ENCODE measurements at regions not wholly inside any gene's neighbourhood (a gene's known extent, or its start where the extent isn't known, plus 50 kb on each side); places are given as distances from the start of the nearest gene placed in this dataset.

DNA sequence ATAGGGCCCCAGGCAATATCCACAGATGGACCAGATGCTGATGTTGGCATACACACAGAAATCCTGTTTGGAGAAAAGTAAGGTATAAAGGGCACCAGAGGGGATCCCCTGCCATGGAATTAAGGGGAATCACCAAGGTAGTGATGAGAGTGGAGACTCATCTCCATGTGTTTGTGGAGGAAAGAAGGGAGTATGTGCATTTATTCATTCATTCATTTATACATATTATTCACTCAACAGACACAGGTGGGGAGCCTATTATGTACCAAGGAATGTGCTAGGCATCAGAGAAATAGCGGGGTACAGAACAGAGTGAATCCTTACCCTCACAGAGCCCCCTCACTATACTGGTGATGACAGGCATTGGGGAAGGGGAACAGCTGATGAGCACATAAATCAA, 116.8 kb upstream of the IL12B start:
- Histone ChIP-seq H3K9me3 (ENCODE audit: low read depth, low read length) (no peaks in the 10 kb centered on the region), H3K4me2 (ENCODE audit: insufficient read depth, low read length) (no peak overlapping the region), H3K79me2 (ENCODE audit: insufficient read depth, low read length) (no peaks in the 10 kb centered on the region), H3K4me1 (ENCODE audit: insufficient read depth, low read length) (peaks cover 16% of the 10 kb centered on the region), H2AFZ (ENCODE audit: low read length) (no peak overlapping the region), H4K20me1 (ENCODE audit: insufficient read depth, low read length) (no peaks in the 10 kb centered on the region), H3K36me3 (ENCODE audit: insufficient read depth, low read length) (no peaks in the 10 kb centered on the region), H3K27ac (ENCODE audit: low read depth, low read length) (no peak overlapping the region), H3K27me3 (ENCODE audit: insufficient read depth, low read length) (no peaks in the 10 kb centered on the region), H3K4me3 (ENCODE audit: insufficient read depth, low read length) (no peak overlapping the region)
- DNase-seq (ENCODE audit: insufficient read length, low spot score, missing footprints), result no peak
- TF ChIP-seq, protein P1, sequence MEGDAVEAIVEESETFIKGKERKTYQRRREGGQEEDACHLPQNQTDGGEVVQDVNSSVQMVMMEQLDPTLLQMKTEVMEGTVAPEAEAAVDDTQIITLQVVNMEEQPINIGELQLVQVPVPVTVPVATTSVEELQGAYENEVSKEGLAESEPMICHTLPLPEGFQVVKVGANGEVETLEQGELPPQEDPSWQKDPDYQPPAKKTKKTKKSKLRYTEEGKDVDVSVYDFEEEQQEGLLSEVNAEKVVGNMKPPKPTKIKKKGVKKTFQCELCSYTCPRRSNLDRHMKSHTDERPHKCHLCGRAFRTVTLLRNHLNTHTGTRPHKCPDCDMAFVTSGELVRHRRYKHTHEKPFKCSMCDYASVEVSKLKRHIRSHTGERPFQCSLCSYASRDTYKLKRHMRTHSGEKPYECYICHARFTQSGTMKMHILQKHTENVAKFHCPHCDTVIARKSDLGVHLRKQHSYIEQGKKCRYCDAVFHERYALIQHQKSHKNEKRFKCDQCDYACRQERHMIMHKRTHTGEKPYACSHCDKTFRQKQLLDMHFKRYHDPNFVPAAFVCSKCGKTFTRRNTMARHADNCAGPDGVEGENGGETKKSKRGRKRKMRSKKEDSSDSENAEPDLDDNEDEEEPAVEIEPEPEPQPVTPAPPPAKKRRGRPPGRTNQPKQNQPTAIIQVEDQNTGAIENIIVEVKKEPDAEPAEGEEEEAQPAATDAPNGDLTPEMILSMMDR (IDR thresholded peaks at IDR 0.05; ENCODE audit: extremely low read depth, low read depth, low read length), result no peak

DNA sequence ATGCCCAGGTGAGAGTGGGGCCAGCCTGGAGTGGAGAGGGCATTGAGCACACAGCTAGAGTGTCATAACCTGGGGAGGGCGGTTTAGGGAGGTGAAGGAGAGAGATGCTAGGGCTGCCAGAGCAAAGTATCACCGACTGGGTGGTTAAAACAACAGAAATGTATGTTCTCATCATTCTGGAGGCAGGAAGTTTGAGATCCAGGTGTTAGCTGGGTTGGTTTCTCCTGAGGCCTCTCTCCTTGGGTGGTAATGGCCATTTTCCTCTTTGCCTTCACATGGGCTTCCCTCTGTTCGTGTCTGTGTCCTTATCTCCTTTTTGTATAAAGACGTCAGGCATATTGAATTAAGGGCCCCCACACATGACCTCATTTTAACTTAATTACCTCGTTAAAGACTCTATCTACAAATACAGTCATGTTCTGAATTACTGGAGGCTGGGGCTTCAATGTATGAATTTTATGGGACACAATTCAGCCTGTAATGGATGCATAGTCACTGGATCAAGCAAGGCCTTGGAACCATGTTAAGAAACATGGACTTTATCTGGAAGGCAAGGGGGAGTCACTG, 118.6 kb upstream of the IL12B start:
- Histone ChIP-seq H4K20me1 (ENCODE audit: insufficient read depth, low read length) (no peaks in the 10 kb centered on the region), H3K4me3 (ENCODE audit: insufficient read depth, low read length) (no peak overlapping the region), H3K9me3 (ENCODE audit: low read depth, low read length) (no peaks in the 10 kb centered on the region), H3K4me2 (ENCODE audit: insufficient read depth, low read length) (no peak overlapping the region), H3K27me3 (ENCODE audit: insufficient read depth, low read length) (peaks cover 3% of the 10 kb centered on the region), H2AFZ (ENCODE audit: low read length) (no peak overlapping the region), H3K36me3 (ENCODE audit: insufficient read depth, low read length) (no peaks in the 10 kb centered on the region), H3K79me2 (ENCODE audit: insufficient read depth, low read length) (no peaks in the 10 kb centered on the region), H3K27ac (ENCODE audit: low read depth, low read length) (no peak overlapping the region), H3K4me1 (ENCODE audit: insufficient read depth, low read length) (peaks cover 16% of the 10 kb centered on the region)
- TF ChIP-seq, protein P1 (IDR thresholded peaks at IDR 0.05; ENCODE audit: extremely low read depth, low read depth, low read length), result no peak
- DNase-seq (ENCODE audit: insufficient read length, low spot score, missing footprints), result no peak

DNA sequence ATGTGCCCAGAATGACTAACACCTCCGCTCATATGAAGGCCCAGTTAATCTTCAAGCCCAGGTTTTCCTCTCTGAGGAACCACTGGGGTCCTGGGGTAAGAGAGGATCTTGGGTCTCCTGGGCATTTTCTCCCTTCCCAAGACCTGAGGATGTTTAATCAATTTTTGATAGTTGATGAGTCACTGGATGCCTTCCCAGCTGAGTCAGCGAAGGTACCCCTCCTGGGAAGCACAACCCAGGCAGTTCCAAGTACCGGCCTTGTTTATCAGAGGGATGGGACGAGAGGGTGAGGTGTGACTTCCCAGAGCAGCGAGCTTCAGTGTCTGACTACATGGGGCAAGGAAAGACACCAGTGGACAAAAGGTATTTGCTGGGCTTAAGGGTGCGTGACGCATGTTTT, 119.6 kb upstream of the IL12B start:
- H3K79me2 ChIP-seq (ENCODE audit: insufficient read depth, low read length), result no peaks in the 10 kb centered on the region
- peaks cover 16% of the 10 kb centered on the region for H3K4me1 ChIP-seq (ENCODE audit: insufficient read depth, low read length)
- no peak overlapping the region for H3K27ac ChIP-seq (ENCODE audit: low read depth, low read length)
- H3K4me2 ChIP-seq (ENCODE audit: insufficient read depth, low read length), result no peak overlapping the region
- DNase-seq (ENCODE audit: insufficient read length, low spot score, missing footprints), result no peak
- H3K4me3 ChIP-seq (ENCODE audit: insufficient read depth, low read length), result no peak overlapping the region
- no peaks in the 10 kb centered on the region for H3K36me3 ChIP-seq (ENCODE audit: insufficient read depth, low read length)
- H3K9me3 ChIP-seq (ENCODE audit: low read depth, low read length), result no peaks in the 10 kb centered on the region
- no peak overlapping the region for H2AFZ ChIP-seq (ENCODE audit: low read length)
- H4K20me1 ChIP-seq (ENCODE audit: insufficient read depth, low read length), result no peaks in the 10 kb centered on the region
- TF ChIP-seq, protein P1 (IDR thresholded peaks at IDR 0.05; ENCODE audit: extremely low read depth, low read depth, low read length), result no peak
- H3K27me3 ChIP-seq (ENCODE audit: insufficient read depth, low read length), result peaks cover 3% of the 10 kb centered on the region

DNA sequence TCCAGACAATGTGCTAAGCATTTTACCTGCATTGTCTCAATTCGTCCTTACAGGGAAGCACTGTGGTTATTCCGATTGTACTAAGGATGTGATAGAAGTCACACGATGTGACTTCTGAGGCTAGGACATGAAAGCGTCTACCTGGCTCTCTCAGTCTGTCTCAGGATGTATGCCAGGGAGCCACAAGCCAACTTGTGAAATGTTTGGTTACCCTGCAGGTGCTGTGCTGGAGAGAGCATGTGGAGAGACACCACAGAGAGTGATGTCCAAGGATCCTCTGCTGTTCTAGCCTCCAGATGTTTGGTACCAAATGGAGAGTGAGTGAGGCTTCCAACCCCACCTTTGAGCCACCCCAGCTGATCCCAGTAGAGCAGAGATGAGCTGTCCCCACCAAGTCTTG, 120.1 kb upstream of the IL12B start:
- H3K4me1 ChIP-seq (ENCODE audit: insufficient read depth, low read length), result peaks cover 16% of the 10 kb centered on the region
- H3K4me2 ChIP-seq (ENCODE audit: insufficient read depth, low read length), result no peak overlapping the region
- no peak for DNase-seq (ENCODE audit: insufficient read length, low spot score, missing footprints)
- no peak overlapping the region for H2AFZ ChIP-seq (ENCODE audit: low read length)
- peaks cover 3% of the 10 kb centered on the region for H3K27me3 ChIP-seq (ENCODE audit: insufficient read depth, low read length)
- TF ChIP-seq, protein P1 (IDR thresholded peaks at IDR 0.05; ENCODE audit: extremely low read depth, low read depth, low read length), result no peak
- no peaks in the 10 kb centered on the region for H3K9me3 ChIP-seq (ENCODE audit: low read depth, low read length)
- H4K20me1 ChIP-seq (ENCODE audit: insufficient read depth, low read length), result no peaks in the 10 kb centered on the region
- no peak overlapping the region for H3K4me3 ChIP-seq (ENCODE audit: insufficient read depth, low read length)
- no peaks in the 10 kb centered on the region for H3K36me3 ChIP-seq (ENCODE audit: insufficient read depth, low read length)
- no peak overlapping the region for H3K27ac ChIP-seq (ENCODE audit: low read depth, low read length)
- H3K79me2 ChIP-seq (ENCODE audit: insufficient read depth, low read length), result no peaks in the 10 kb centered on the region

Data from osteoblast (primary cell).